IMR-90 (cell line): ENCODE measurements at regions not wholly inside any gene's neighbourhood (a gene's known extent, or its start where the extent isn't known, plus 50 kb on each side); places are given as distances from the start of the nearest gene placed in this dataset.
"Not testable (repeated sequence)": the region's sequence is repeated elsewhere in the genome, so short reads cannot be mapped to it uniquely, and the experiment has no call there.

Experiments used
- ATAC-seq: fragments of 200-7000 bp; cut with Tn5 transposase; 2 replicates; pipeline ENCODE4 v1.9.1; 2020; ENCODE audit warnings: low read depth, mild to moderate bottlenecking, moderate library complexity
- BruUV-seq: library from RNA; stranded (reverse); fragments of 400-500 nt; replicated peaks from 2 replicates; lab custom pipeline; 2021; lab: Mats Ljungman, UMichigan
- CTCF ChIA-PET: fragments of 300-600 bp; formaldehyde crosslinking; extraction: SDS; loops from one replicate; lab custom pipeline; 2021; ENCODE audit warnings: antibody characterized with exemption; lab: Yijun Ruan, JAX
- POLR2A ChIA-PET: fragments of 300-600 bp; sonication (Branson Sonifier 250); formaldehyde crosslinking; loops from one replicate; lab custom pipeline; 2022; ENCODE audit warnings: antibody characterized with exemption; ENCODE audit not compliant: unreplicated experiment; lab: Charles Lee
- DNase-seq: peaks from one replicate; pipeline ENCODE4 v3.0.0; 2013
- H2AFZ ChIP-seq: replicated peaks from 2 replicates; pipeline ENCODE3; 2013; ENCODE audit warnings: low read length, mild to moderate bottlenecking; ENCODE audit not compliant: poor library complexity
- H2AK5ac ChIP-seq: 2 replicates; pipeline ENCODE4 v1.6.1; 2013; ENCODE audit warnings: low read depth, low read length, inconsistent platforms
- H2AK9ac ChIP-seq: replicated peaks from 2 replicates; pipeline ENCODE3; 2013; ENCODE audit warnings: mild to moderate bottlenecking, low read depth, low read length, moderate library complexity; ENCODE audit not compliant: poor library complexity
- H2BK120ac ChIP-seq: 2 replicates; pipeline ENCODE4 v1.6.1; 2013; ENCODE audit warnings: low read depth, low read length, inconsistent platforms
- H2BK15ac ChIP-seq: 3 replicates; pipeline ENCODE4 v1.6.1; 2013; ENCODE audit warnings: low read depth, low read length, inconsistent platforms
- H2BK20ac ChIP-seq: 2 replicates; pipeline ENCODE4 v1.6.1; 2013; ENCODE audit warnings: low read depth, mild to moderate bottlenecking, inconsistent platforms, low read length, moderate library complexity
- H2BK5ac ChIP-seq: 2 replicates; pipeline ENCODE4 v1.6.1; 2013; ENCODE audit warnings: mild to moderate bottlenecking, low read depth, low read length, inconsistent platforms; ENCODE audit not compliant: poor library complexity, severe bottlenecking
- H3K14ac ChIP-seq: replicated peaks from 2 replicates; pipeline ENCODE4 v1.6.1; 2013; ENCODE audit warnings: low read depth, low read length, inconsistent platforms
- H3K18ac ChIP-seq: 2 replicates; pipeline ENCODE4 v1.6.1; 2013; ENCODE audit warnings: low read depth, low read length, control low read depth
- H3K23ac ChIP-seq: 2 replicates; pipeline ENCODE4 v1.6.1; 2013; ENCODE audit warnings: low read depth, low read length, inconsistent platforms
- H3K27ac ChIP-seq: 2 replicates; pipeline ENCODE4 v1.5.1; 2013; ENCODE audit warnings: mild to moderate bottlenecking, control low read depth, low read length; ENCODE audit not compliant: insufficient read depth
- H3K27me3 ChIP-seq: 2 replicates; pipeline ENCODE4 v1.6.1; 2013; ENCODE audit warnings: low read length; ENCODE audit not compliant: control insufficient read depth, insufficient read depth
- H3K36me3 ChIP-seq: 2 replicates; pipeline ENCODE4 v1.6.1; 2013; ENCODE audit warnings: low read length, mixed read lengths; ENCODE audit not compliant: control insufficient read depth, insufficient read depth
- H3K4ac ChIP-seq: 2 replicates; pipeline ENCODE4 v1.6.1; 2013; ENCODE audit warnings: low read depth, low read length, inconsistent platforms
- H3K4me1 ChIP-seq: 2 replicates; pipeline ENCODE4 v1.6.1; 2013; ENCODE audit warnings: low read length, mixed read lengths; ENCODE audit not compliant: control insufficient read depth, insufficient read depth
- H3K4me2 ChIP-seq: 2 replicates; pipeline ENCODE4 v1.6.1; 2013; ENCODE audit warnings: low read depth, mild to moderate bottlenecking, control low read depth, low read length, moderate library complexity
- H3K4me3 ChIP-seq: 2 replicates; pipeline ENCODE4 v1.5.1; 2013; ENCODE audit warnings: low read depth, mild to moderate bottlenecking, control low read depth, low read length, moderate library complexity; ENCODE audit not compliant: insufficient read depth
- H3K56ac ChIP-seq: 2 replicates; pipeline ENCODE4 v1.6.1; 2013; ENCODE audit warnings: low read length, inconsistent platforms; ENCODE audit not compliant: insufficient read depth; ENCODE audit errors: extremely low read depth
- H3K79me1 ChIP-seq, 2 experiments: 2 replicates each; pipeline ENCODE4 v1.6.1; 2013; ENCODE audit warnings: low read length in 2 of 2, inconsistent platforms in 1 of 2, low read depth in 1 of 2
- H3K9ac ChIP-seq: 2 replicates; pipeline ENCODE4 v1.6.1; 2013; ENCODE audit warnings: low read depth, low read length, control low read depth
- H3K9me1 ChIP-seq: 2 replicates; pipeline ENCODE4 v1.6.1; 2013; ENCODE audit warnings: low read length, inconsistent platforms; ENCODE audit not compliant: insufficient read depth
- H3K9me3 ChIP-seq: 2 replicates; pipeline ENCODE4 v1.6.1; 2013; ENCODE audit warnings: low read length; ENCODE audit not compliant: control insufficient read depth, insufficient read depth
- H4K20me1 ChIP-seq: 2 replicates; pipeline ENCODE4 v1.6.1; 2013; ENCODE audit warnings: low read length, inconsistent platforms; ENCODE audit not compliant: insufficient read depth
- H4K5ac ChIP-seq: 2 replicates; pipeline ENCODE4 v1.6.1; 2013; ENCODE audit warnings: mild to moderate bottlenecking, low read depth, low read length, control low read depth
- H4K8ac ChIP-seq, 2 experiments: 2 replicates each; pipeline ENCODE4 v1.6.1; 2013; ENCODE audit warnings: low read depth in 2 of 2, low read length in 2 of 2, control low read depth in 1 of 2, inconsistent platforms in 1 of 2
- H4K91ac ChIP-seq: 2 replicates; pipeline ENCODE4 v1.6.1; 2013; ENCODE audit warnings: low read depth, low read length, inconsistent platforms; ENCODE audit not compliant: insufficient read depth
- WGBS, 2 experiments: methylation state at CpG; one replicate each; pipeline versions ENCODE4 v1.1.5 to v1.1.7; 2013; ENCODE audit warnings: missing lambda C conversion rate in 2 of 2; ENCODE audit not compliant: insufficient read length in 1 of 2; ENCODE audit errors: extremely low coverage in 2 of 2; 5-methylcytosine and 5-hydroxymethylcytosine counted together
- dilution Hi-C: fragments of 300-500 bp; cut with HindIII; formaldehyde crosslinking; loops from one replicate; pipeline ENCODE4 v1.14.3; 2018; ENCODE audit warnings: low sequenced_read_pairs; ENCODE audit not compliant: unreplicated experiment
- in situ Hi-C: fragments of 300-500 bp; cut with MboI; formaldehyde crosslinking; loops from 3 replicates; pipeline ENCODE4 v1.14.3; 2019; ENCODE audit warnings: low sequenced_read_pairs, inconsistent platforms, mixed read lengths
- intact Hi-C: fragments of 100-400 bp; cut with micrococcal nuclease; formaldehyde crosslinking; loops from 2 replicates; pipeline ENCODE4 v1.10.0; 2022

DNA sequence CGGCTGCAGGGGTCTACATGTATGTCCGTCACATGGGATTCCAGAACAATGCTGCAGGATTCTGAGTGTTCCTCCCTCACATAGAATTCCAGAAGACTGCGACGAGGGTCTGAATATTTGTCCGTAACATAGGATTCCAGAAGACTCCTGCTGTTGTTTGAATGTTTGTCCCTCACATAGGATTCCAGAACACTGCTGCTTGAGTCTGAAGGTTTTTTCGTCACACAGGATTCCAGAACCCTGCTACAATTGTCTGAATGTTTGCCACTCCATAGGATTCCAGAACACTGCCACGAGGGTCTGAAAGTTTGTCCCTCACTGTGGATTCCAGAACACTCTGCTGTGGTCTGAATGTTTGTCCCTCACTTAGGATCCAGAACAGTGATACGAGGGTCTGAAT lies 217.5 kb downstream of the FOXD4L6 start:
- not testable (repeated sequence) for H2AK5ac ChIP-seq

More for the DNA sequence above, 217.5 kb downstream of the FOXD4L6 start:
- H2BK120ac ChIP-seq, H3K4me3 ChIP-seq, H2BK20ac ChIP-seq, H3K4me1 ChIP-seq, H3K79me1 ChIP-seq, POLR2A ChIA-PET, H3K23ac ChIP-seq, H3K36me3 ChIP-seq, H3K4me2 ChIP-seq, H2BK5ac ChIP-seq, H3K9me1 ChIP-seq, H4K8ac ChIP-seq, CTCF ChIA-PET, H2AFZ ChIP-seq, H4K20me1 ChIP-seq, H3K27me3 ChIP-seq, H3K18ac ChIP-seq, H3K56ac ChIP-seq, H4K5ac ChIP-seq, H2AK9ac ChIP-seq, intact Hi-C loops, H4K91ac ChIP-seq, BruUV-seq, DNase-seq, H3K14ac ChIP-seq, H2BK15ac ChIP-seq, in situ Hi-C loops, H3K9ac ChIP-seq, H3K27ac ChIP-seq, H3K4ac ChIP-seq, dilution Hi-C loops, ATAC-seq: not testable (repeated sequence)
- WGBS, 2 experiments: 63% methylated on average over 5 of the region's 8 CpGs; no CpG with 5 or more reads in 1 of the 2 experiments
- peaks cover 79% of the 10 kb centered on the region for H3K9me3 ChIP-seq
